Loucy (cell line): ENCODE measurements at regions not wholly inside any gene's neighbourhood (a gene's known extent, or its start where the extent isn't known, plus 50 kb on each side); places are given as distances from the start of the nearest gene placed in this dataset.

ENCODE experiments used
- H2AFZ ChIP-seq: fragments of 200-600 bp; sonication (generic); 2 replicates; pipeline ENCODE4 v1.6.0; 2016; ENCODE audit warnings: antibody characterized with exemption, mild to moderate bottlenecking, low read length, moderate library complexity
- H3F3A ChIP-seq: fragments of 200-600 bp; 2 replicates; pipeline ENCODE4 v1.6.0; 2016; ENCODE audit warnings: antibody characterized with exemption, low read depth, mild to moderate bottlenecking
- H3K27me3 ChIP-seq: fragments of 200-600 bp; sonication (generic); 2 replicates; pipeline ENCODE4 v1.6.1; 2014; ENCODE audit warnings: low read length, mild to moderate bottlenecking; ENCODE audit not compliant: insufficient read depth, poor library complexity, severe bottlenecking
- H3K36me3 ChIP-seq: fragments of 200-600 bp; sonication (generic); 2 replicates; pipeline ENCODE4 v1.6.1; 2016; ENCODE audit warnings: low read length; ENCODE audit not compliant: insufficient read depth
- H3K4me1 ChIP-seq: fragments of 200-600 bp; sonication (generic); 2 replicates; pipeline ENCODE4 v1.5.1; 2014; ENCODE audit warnings: low read length, mild to moderate bottlenecking; ENCODE audit not compliant: insufficient read depth, poor library complexity, severe bottlenecking
- H3K4me2 ChIP-seq: fragments of 200-600 bp; sonication (generic); 2 replicates; pipeline ENCODE4 v1.6.0; 2014; ENCODE audit warnings: antibody characterized with exemption, low read length, low read depth, mild to moderate bottlenecking; ENCODE audit not compliant: poor library complexity, severe bottlenecking
- H3K4me3 ChIP-seq: fragments of 200-600 bp; sonication (generic); 2 replicates; pipeline ENCODE4 v1.5.1; 2014; ENCODE audit warnings: low read length, mild to moderate bottlenecking, mixed read lengths; ENCODE audit not compliant: poor library complexity, severe bottlenecking
- H3K79me2 ChIP-seq: fragments of 200-600 bp; sonication (generic); 2 replicates; pipeline ENCODE4 v1.6.1; 2014; ENCODE audit warnings: low read length; ENCODE audit not compliant: insufficient read depth
- H3K9ac ChIP-seq: fragments of 200-600 bp; sonication (generic); 2 replicates; pipeline ENCODE4 v1.6.0; 2014; ENCODE audit warnings: mild to moderate bottlenecking, low read depth, low read length, moderate library complexity; ENCODE audit not compliant: poor library complexity, severe bottlenecking
- H3K9me2 ChIP-seq: fragments of 200-600 bp; sonication (generic); replicated peaks from 2 replicates; pipeline ENCODE4 v1.6.1; 2016; ENCODE audit warnings: low read depth, low read length, mixed read lengths
- H3K9me3 ChIP-seq: fragments of 200-600 bp; sonication (generic); 2 replicates; pipeline ENCODE4 v1.6.1; 2014; ENCODE audit warnings: mild to moderate bottlenecking, antibody characterized with exemption, low read length, low read depth; ENCODE audit not compliant: insufficient read depth
- H4K20me1 ChIP-seq: fragments of 200-600 bp; sonication (generic); 2 replicates; pipeline ENCODE4 v1.6.0; 2014; ENCODE audit warnings: antibody characterized with exemption, low read length, mild to moderate bottlenecking; ENCODE audit not compliant: insufficient read depth, poor library complexity, severe bottlenecking
- EZH2phosphoT487 ChIP-seq: fragments of 200-600 bp; IDR thresholded peaks from 2 replicates; pipeline ENCODE4 v1.6.1; 2018; ENCODE audit warnings: antibody characterized with exemption, mild to moderate bottlenecking, moderate library complexity, borderline replicate concordance
- TF ChIP-seq, protein P1 (sequence below): fragments of 200-600 bp; sonication (generic); conservative IDR thresholded peaks from 2 replicates; pipeline ENCODE4 v1.5.1; 2014; ENCODE audit warnings: mild to moderate bottlenecking, antibody characterized with exemption, low read length

GRCh38 chr14:58947156-58947555, 241.3 kb upstream of the DAAM1 start:
- Histone ChIP-seq H3K4me1 (no peaks in the 10 kb centered on the region), H4K20me1 (no peaks in the 10 kb centered on the region), H3K9me2 (no peaks in the 10 kb centered on the region), H3K27me3 (no peaks in the 10 kb centered on the region), H3F3A (no peaks in the 10 kb centered on the region), H3K9me3 (no peaks in the 10 kb centered on the region), H3K36me3 (no peaks in the 10 kb centered on the region), H2AFZ (no peak overlapping the region), H3K4me3 (no peak overlapping the region), H3K9ac (no peak overlapping the region), H3K4me2 (no peak overlapping the region), H3K79me2 (no peaks in the 10 kb centered on the region)
- TF ChIP-seq, protein P1, sequence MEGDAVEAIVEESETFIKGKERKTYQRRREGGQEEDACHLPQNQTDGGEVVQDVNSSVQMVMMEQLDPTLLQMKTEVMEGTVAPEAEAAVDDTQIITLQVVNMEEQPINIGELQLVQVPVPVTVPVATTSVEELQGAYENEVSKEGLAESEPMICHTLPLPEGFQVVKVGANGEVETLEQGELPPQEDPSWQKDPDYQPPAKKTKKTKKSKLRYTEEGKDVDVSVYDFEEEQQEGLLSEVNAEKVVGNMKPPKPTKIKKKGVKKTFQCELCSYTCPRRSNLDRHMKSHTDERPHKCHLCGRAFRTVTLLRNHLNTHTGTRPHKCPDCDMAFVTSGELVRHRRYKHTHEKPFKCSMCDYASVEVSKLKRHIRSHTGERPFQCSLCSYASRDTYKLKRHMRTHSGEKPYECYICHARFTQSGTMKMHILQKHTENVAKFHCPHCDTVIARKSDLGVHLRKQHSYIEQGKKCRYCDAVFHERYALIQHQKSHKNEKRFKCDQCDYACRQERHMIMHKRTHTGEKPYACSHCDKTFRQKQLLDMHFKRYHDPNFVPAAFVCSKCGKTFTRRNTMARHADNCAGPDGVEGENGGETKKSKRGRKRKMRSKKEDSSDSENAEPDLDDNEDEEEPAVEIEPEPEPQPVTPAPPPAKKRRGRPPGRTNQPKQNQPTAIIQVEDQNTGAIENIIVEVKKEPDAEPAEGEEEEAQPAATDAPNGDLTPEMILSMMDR = no peak
- TF ChIP-seq EZH2phosphoT487 = no peak

GRCh38 chr14:58947814-58948445, 240.5 kb upstream of the DAAM1 start:
- H3K4me3 ChIP-seq = no peak overlapping the region
- H2AFZ ChIP-seq = no peak overlapping the region
- no peaks in the 10 kb centered on the region for H3F3A ChIP-seq
- H3K4me1 ChIP-seq = no peaks in the 10 kb centered on the region
- no peaks in the 10 kb centered on the region for H3K9me3 ChIP-seq
- H3K27me3 ChIP-seq = no peaks in the 10 kb centered on the region
- no peaks in the 10 kb centered on the region for H3K36me3 ChIP-seq
- no peaks in the 10 kb centered on the region for H3K9me2 ChIP-seq
- TF ChIP-seq, protein P1 = 0 out of 2 replicates have a peak, but pooled peaks have one; percentile 22
- no peak for TF ChIP-seq EZH2phosphoT487
- no peak overlapping the region for H3K9ac ChIP-seq
- H3K4me2 ChIP-seq = no peak overlapping the region
- H4K20me1 ChIP-seq = no peaks in the 10 kb centered on the region
- H3K79me2 ChIP-seq = no peaks in the 10 kb centered on the region

DNA sequence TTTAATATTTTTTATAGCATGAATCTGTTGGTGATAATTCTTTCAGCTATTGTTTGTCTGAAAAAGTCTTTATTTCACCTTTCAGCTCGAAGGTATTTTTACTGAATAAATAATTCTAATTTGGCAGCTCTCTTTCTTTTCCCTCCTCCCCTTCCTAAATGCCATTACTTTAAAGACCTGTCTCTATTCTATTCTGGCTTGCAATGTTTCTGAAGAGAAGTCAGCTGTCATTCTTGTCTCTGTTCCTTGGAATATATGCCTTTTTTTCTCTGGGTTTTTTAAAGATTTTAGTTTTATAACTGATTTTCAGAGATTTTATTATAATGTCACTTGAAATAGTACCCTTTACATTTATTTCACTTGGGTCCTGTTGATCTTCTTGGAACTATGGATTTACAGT, 237.9 kb upstream of the DAAM1 start:
- H3F3A ChIP-seq = no peaks in the 10 kb centered on the region
- no peaks in the 10 kb centered on the region for H3K4me1 ChIP-seq
- no peak overlapping the region for H3K9ac ChIP-seq
- H3K36me3 ChIP-seq = no peaks in the 10 kb centered on the region
- no peak for TF ChIP-seq EZH2phosphoT487
- TF ChIP-seq, protein P1 = no peak
- no peaks in the 10 kb centered on the region for H3K9me2 ChIP-seq
- H3K79me2 ChIP-seq = no peaks in the 10 kb centered on the region
- H3K4me3 ChIP-seq = no peak overlapping the region
- no peaks in the 10 kb centered on the region for H3K9me3 ChIP-seq
- H3K27me3 ChIP-seq = no peaks in the 10 kb centered on the region
- H2AFZ ChIP-seq = no peak overlapping the region
- no peaks in the 10 kb centered on the region for H4K20me1 ChIP-seq
- no peak overlapping the region for H3K4me2 ChIP-seq
